ENCODE measurements at regions not wholly inside any gene's neighbourhood (a gene's known extent, or its start where the extent isn't known, plus 50 kb on each side); places are given as distances from the start of the nearest gene placed in this dataset.

DNA sequence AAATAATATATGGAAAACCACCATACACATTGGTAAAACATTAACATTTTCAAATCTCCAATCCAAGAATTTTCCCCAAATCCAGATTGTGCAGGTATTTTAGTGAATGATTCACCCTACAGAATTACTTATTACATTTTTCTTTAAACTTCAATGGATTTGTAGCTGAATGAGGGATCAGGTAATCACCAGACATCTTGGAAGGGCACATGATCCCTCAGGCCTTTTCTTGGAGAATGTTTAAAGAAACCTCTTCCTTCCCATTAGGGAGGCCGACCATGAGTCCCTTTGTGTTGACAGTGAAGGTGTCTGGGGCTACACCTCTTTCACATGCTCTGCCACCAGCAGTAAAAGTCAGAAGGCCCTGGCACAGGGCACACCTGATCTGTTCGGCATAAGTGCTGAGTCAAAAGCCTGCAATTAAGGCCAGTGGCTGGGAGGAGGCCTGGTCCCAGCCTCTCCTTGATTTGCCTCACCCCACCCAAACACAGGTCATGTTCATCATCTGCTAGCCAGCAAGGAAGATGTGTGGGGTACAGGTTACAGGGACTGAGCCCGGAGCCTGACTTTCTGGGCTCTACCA, 207.7 kb downstream of the SNX10 start:
- TF ChIP-seq, protein P1, sequence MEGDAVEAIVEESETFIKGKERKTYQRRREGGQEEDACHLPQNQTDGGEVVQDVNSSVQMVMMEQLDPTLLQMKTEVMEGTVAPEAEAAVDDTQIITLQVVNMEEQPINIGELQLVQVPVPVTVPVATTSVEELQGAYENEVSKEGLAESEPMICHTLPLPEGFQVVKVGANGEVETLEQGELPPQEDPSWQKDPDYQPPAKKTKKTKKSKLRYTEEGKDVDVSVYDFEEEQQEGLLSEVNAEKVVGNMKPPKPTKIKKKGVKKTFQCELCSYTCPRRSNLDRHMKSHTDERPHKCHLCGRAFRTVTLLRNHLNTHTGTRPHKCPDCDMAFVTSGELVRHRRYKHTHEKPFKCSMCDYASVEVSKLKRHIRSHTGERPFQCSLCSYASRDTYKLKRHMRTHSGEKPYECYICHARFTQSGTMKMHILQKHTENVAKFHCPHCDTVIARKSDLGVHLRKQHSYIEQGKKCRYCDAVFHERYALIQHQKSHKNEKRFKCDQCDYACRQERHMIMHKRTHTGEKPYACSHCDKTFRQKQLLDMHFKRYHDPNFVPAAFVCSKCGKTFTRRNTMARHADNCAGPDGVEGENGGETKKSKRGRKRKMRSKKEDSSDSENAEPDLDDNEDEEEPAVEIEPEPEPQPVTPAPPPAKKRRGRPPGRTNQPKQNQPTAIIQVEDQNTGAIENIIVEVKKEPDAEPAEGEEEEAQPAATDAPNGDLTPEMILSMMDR (conservative IDR thresholded peaks at IDR 0.05 in 1 of 2, IDR thresholded peaks at IDR 0.05 in 1 of 2; ENCODE audit: extremely low read depth in 1 of 2, insufficient read depth in 1 of 2, low read depth in 1 of 2, low read length in 2 of 2), result no peak
- no peak for TF ChIP-seq EZH2 (IDR thresholded peaks at IDR 0.05; ENCODE audit: borderline replicate concordance, low read length)
